GM21528 (cell line): ENCODE measurements at regions not wholly inside any gene's neighbourhood (a gene's known extent, or its start where the extent isn't known, plus 50 kb on each side); places are given as distances from the start of the nearest gene placed in this dataset.
A peak's percentile ranks its signal among the peaks of the same experiment; 100 is the strongest.

Experiments
- ATAC-seq: cut with Tn5 transposase; IDR thresholded peaks from one replicate; pipeline ENCODE4 v1.9.1; 2021; ENCODE audit warnings: mild to moderate bottlenecking, moderate library complexity; ENCODE audit not compliant: unreplicated experiment, low FRiP score

DNA sequence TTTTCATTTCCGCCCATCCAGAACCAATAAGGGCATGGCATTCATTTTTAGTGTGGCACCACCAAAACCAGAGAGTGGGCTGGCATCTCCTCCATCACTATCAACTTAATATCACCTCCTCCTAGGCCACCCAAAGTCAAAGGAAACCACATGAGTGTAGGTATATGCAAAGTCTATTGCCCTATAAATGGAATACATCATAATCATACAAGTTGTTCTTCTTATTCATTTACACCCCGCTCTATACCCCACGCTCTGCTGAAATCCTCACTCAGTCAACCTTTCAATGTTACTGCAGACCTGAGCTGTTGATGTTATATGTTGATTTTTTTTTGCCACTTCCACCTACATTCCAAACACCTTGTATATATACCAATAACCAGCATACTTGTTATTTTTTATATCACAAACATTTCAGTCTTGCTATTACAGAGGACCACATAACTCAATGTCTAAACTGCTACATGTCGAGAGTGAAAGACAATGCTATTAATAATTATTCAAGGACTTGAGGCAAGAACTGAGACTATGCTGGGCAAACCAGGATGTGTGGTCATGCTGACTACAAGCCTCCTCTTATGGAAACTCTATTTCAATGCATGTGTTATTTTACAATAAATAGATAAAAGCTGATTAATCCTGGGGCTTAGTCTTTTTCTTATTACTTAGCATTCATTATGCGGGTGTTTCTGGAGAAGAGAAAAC, 466.5 kb upstream of the ID2 start:
- ATAC-seq: peak; percentile 81

DNA sequence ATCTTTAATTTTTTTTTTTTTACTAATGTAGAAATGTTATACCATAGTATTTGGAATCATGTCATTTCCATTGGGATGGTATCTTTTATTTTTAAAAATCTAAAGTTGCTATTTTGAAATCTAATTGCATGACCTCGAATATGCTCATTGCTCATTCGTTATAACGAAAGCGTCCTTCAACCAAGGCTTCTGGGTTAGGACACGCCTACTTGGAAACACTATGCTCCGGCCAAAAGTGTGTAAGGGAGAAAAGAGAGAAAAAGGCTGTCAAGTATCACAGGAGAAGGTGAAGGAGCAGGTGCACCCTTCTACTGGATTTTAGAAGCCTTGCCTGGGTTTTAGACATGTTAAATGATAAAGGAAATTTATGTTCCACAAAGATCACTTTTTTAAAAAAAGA, 465.9 kb upstream of the ID2 start:
- ATAC-seq: no peak

DNA sequence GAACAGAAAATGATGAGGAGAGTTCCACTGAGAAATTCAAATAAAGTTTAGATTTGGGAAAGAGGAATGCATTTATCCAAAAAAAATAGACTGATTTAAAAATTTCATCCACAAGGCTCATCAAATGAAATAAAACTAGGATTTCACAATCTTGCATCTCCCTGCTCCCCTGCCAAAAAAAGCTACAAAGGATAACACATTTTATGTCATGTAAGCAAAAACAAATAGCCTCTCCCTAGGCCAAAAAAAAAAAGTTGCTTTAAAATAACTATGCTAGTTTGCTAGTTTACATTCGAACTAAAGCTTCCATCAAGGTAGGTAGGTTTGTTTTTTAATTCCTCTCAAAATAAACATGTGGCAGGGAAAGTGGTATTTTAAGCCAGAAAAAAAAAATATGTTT, 465.5 kb upstream of the ID2 start:
- ATAC-seq: no peak

DNA sequence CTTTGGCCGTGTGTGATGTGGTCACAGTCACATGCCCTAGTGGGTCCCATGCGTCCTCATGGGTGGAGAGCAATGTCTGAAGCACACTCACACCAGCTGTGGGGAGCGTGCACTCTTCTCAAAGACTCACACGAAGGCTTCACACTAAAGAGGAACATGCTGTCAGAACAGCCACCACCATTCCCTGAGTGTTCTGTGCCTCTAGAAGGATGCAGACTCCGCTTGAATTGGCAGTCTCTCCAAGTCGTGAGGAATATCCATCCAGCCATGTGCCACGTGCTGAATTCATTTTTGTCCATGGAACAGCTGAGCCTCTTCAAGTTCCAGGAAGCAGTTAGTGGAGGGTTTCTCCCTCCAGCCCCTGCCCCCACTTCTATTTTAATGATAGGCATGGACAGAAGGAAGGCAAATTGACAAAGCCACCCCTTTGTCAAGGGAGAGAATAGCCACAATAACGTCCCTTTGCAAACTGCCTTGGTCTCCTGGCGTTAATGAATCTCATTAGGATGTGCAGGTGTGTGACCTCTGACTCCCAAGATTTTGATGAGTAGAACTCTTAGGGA, 464.3 kb upstream of the ID2 start:
- ATAC-seq: no peak

DNA sequence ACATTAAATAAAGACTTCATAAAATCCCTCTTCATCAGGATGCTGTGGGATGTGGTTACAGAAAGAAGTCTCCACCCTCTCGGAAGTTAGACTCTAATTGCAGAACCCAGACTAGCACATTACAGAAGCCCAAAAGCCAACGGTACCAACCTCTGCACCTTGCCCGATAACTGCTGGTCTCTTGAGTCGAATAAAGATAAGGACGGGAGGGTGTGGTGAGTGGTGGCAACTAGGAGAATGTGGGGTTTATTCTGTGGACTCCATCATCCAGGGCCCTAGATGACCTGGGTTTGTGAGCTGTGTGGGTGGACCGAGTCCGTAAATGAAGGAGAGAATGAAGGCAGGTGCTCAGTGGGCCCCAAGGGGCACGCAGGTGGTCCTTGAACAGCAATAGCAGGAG, 462.8 kb upstream of the ID2 start:
- no peak for ATAC-seq

DNA sequence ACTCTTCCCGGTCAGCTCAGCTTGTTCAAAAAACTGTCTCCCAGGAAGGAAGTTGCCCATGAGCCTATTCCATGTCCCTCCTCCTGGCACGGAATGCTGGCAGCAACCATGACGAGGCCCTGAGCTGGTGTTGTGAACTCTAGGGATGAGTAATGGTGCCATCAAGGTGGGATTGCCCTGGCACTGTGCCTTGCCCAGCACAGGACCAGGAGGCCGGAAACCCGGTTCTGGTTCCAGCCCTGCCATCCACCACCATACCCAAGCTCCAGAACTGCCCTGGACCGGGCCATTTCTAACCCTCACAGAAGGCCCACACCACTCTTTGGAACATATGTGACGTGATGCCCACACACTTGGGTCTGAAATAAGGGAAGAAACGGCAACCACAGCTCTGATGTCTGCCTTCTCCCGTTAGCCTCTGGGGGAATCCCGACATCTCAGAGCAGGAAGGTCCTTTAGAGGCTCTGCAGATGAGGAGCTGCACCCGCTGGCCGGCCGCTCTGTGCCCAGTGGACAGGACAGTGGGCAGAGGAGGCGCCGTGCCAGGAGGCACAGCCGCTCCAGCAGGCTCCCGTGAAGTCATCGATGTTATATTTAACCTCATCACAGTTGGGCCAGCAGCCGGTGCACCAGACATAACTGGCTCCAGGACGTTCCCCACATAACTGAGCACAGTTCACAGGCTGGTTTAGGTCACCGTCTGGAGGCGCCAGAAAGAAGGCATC, 462.1 kb upstream of the ID2 start:
- no peak for ATAC-seq

DNA sequence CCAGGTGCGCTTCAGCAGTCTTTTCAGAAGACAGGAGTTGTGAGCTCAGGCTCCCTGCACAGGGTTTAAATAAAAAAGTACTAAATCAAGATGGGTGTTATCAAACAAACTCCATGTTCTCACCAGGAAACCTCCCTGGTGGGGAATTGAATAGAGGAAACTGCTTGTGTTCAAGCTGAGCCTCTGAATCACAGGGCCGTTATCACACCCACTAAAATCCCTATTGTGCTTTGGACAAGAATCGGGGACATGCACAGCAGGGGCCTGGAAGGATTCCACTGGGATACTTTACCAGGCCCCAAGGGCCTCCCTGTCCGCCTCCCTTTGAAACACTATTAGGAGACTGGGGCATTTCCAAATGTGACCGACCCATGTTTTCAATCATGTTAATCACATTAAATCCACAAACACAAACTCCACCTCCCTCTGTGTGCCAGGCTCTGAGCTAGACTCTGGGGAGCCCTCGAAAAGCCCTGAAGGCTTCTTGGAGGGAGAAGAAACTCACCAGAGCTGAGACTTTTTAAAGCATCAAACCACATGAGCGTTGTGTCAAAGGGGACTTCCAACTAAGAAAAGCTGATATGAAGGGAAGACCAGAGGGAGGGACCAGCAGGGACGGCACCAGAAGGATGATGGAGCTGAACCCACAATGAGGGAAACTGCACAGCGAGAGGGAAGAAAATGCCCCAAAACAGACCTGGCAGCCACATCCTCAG, 458.7 kb upstream of the ID2 start:
- no peak for ATAC-seq

DNA sequence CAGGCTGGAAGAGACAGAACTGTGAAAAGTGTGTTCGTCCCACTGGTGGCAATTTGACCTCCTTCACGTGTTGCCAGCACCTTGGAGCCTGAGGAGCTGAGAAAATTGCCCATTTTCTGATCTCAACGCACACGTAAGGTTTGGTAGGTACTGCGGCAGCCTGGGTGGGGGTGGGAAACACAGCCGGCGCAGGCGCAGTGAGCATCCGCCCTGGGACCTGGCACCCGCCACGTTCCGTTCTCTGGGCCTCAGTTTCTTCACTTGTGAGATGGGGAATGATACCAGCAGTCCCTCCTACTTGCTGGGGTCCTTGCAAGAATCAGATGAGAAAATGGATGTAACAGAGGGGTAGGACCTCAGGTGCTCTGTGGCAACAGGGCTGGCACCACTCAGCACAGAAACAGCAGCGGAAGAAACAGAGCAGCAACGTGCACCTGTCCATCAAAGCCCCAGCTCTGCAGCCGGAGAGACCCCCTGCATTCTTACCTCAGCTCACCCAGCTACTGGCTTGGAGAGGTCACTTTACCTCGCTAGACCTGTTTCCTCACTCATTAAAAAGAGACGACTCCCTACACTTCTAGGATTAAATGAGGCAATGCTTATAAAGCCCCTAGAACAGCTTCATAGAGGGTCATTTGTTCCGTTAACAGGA, 458.0 kb upstream of the ID2 start:
- ATAC-seq: no peak

DNA sequence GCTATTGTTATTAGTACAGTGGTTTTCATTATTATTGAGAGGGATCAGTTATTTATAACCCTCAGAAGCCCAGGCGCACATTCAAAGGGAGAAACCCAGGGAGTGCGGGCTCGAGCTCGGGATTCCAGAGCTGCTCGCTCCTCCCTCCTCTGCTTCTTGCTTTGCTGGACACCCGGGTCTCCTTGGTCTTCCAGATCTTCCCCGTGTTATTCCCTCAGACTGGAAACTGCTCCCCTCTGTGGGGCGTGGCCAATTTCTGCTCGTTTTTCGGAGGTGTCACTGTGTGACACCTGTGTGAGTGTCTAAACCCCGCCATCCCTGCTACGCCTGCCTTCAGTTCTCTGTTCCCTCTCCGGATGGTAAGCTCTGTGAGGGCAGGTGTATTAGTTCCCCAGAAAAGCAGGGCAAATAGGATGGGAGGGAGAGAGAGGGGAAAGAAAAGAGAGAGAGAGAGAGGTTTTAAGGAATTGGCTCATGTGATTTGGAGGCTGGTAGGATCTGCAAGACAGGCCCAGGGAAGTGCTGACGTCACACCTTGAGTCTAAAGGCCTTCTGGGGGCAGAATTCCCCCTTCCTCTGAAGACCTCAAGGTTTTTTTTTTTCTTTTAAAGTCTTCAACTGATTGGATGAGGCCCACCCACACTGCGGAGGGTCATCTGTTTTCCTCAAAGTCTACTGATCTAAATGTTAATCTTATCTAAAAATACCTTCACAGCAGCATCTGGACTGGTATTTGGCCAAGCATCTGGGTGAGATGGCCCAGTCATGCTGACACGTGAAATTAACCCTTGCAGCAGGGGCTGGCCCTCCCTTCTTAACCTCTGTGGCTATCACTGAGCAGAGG, 457.3 kb upstream of the ID2 start:
- no peak for ATAC-seq

DNA sequence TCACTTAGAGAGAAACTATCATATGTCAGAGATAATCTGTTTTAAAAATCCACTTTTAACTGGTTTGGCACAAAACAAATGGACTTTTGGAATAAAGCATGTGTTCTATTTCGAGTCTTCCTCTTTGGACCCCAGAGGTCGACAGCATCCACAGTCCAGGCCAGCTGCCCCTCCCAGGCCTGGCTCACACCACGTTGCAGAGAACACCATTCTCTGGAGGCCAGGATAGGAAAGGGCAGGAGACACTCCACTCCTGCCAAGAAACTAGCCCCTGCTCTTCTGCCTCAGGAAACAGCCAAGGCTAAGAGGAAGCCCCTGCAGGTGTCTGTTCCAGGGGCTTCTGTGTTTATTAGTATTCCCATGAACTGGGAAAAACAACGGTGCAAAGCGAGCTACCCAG, 456.6 kb upstream of the ID2 start:
- ATAC-seq: no peak

DNA sequence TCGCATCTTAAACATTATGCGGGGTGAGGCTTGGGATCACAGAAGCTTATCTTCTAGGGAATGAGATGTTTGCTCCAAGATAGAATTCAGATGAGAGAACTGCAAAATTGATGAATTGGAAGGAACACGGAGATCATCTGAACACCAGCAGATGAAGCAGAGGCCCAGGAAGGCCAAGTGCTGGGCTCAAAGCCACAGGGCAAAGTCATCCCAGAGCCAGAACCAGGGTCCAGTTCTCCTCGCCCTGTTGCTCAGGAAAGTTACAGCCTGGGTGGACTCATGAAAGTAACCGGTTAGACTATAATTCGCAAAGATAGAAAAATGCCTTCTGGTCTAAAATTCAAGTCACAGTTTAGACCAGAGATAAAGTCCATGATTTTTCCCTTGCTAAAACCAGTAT, 456.1 kb upstream of the ID2 start:
- ATAC-seq: no peak

DNA sequence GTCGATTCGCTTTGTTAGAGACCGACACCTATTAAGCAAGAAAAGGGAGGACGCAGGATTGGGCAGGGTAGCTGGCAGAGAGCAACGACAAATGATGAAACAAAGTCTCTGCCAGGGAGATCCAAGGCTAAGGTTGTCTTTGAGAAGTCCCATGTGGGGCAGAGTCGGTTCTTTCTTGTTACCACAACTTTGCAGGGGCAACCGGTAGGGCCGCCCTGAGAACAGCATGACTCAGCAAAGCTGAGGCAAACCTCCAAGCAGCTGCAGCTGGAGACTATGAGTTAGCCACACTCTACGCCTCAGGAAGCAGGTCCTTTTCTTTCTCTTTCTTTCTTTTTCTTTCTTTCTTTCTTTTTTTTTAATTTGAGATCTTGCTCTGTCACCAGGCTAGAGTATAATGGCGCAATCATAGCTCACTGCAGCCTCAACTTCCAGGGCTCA, 452.3 kb upstream of the ID2 start:
- peak; percentile 83 for ATAC-seq

DNA sequence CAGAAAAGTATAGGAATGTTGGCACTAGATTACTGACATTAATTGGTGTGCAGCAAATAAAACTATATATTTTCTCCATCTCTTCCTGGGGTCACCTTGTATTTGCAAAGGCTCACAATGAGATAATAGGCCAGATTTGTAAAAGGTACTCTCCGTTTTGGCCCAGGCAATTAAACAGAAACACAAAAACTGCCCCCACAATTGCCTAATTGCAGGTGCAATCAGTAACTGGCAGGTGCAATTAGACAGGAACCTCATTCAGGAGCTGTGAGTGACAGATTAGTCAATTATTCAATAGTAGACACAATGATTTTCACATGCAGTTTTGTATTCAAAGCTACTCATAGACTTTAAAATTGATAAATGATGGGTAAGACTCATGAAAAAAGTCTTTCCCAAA, 451.4 kb upstream of the ID2 start:
- ATAC-seq: no peak

DNA sequence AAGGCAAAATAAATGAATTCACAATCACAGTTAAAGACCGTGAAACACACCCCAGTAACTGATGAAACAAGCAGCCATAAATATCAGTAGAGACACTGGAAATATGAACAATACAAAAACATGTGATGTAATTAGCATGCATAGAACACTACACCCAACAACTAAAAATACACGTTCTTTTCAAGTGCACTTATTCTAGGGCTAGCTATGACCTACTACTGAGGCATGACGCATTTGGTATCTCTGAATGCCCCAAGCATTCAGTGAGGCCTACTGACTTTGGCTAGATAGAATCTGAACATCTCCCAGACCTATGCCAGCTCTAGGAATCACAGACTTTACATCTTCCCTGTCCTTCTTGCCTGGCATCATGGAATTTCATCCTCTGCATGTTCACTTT, 450.0 kb upstream of the ID2 start:
- no peak for ATAC-seq

DNA sequence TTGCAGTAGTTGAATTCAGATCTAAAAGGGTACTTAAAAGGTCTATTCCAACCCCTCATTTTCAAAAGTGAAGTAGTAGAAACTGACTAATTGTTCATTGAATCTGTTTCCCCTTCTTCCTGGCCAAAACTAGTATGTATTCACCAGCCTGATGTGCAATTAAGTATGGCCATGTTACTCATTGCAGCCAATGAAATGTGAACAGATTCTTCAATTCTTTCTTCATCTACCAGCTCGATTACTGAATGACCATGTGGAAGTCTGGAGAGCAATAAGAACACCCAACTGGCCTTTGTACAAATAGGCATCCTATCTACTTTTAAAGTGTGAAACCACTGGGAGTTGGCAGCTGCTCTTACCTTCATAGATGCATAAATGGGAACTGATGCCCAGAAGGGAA, 449.0 kb upstream of the ID2 start:
- no peak for ATAC-seq

DNA sequence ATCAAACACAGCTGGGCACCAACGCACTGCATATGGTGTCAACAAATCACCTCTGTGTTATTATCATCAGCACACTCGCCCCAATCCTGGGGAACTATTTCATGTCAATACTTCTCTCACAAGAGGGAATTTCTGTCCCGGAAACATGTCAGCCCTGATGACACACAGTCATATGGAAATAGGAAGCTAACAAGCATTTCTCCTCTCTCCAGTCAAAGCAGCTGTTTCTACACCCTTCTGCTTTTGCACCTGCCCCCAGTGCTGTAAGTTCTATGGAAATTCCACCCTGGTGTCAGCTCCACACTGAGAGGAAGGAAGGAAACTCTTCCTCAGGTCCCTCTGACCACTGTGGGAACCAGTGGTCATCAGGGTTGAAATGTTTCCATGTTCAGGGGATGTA, 447.6 kb upstream of the ID2 start:
- peak; percentile 36 for ATAC-seq

DNA sequence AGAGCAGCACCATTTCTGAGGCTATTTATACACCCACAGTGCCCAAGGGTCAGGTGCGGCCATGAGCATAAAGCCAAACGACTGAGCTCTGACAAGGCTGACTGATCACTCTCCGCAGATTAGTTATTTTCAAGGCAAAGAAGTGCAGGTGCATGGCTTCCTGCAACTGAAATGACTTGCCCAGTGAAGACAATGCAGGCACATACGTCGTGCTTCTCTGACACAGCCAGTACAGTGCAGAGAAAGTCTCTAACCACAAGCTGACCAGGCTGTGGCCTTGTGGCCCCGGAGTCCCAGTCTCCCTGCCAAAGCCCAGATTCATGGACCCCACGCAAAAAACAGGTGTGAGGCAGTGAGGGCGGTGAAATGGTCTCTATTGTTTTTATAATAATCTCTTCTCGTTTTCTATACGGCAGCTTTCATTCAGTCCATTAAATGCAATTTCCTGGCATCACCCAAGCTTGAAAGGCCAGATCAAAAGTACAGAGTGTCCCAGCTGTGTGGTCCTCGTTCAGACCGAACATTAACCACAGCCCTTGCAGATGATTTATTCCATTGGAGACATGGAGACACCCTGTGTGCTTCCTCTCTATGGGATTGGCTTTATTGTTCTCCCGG, 447.0 kb upstream of the ID2 start:
- peak; percentile 92 for ATAC-seq

DNA sequence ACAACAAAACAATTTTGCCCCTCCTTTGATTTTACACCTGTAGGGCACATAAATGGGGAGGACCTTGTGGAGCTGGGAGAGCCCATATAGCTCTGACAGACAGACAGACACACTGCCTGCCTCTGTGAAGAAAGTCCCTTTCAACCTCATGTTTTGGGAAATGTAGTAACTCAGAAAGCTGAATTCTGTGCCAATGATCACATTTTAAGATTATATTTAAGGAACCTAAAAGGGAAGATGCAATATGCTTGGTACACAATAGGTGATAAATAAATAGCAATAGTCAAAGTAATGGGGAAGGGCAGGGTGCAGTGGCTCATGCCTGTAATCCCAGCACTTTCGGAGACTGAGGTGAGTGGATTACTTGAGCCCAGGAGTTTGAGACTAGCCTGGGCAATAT, 446.4 kb upstream of the ID2 start:
- ATAC-seq: no peak

DNA sequence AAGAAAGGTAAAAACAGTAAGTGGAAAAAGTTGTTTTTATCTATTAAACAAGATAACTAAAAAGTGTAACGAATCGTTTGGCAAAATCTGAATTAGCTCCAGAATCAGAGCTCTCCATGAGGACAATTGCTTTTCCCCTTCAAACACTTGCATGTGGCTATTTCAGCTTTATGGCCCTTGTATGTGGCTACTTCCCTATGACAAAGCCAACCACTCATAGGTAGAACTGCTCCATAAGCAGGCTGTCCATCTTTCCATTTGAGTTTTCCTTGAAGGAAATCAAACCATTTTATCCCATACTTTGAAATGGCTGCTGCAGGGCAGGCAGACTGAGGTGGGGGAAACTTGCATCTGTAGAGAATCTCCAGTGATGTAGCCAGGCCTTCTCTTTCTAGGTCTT, 445.5 kb upstream of the ID2 start:
- no peak for ATAC-seq
